ENCODE measurements at regions not wholly inside any gene's neighbourhood (a gene's known extent, or its start where the extent isn't known, plus 50 kb on each side); places are given as distances from the start of the nearest gene placed in this dataset.

DNA sequence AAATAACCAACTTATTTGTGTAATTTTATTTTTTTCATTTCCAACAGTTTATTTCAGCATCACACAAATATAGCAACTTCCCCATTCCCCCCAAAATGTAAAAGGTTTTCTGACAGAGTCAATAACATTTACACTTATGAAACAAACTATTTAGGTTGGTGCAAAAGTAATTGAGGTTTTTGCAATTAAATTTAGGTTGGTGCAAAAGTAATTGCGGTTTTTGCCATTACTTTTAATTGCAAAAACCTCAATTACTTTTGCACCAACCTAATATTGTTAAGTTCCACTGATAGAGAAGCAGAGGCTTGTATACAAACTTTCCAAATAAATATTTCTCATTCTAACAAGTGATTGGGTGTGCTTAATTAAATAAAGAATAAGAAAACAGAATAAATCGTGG lies 270.9 kb upstream of the DUSP10 start:
- no peak overlapping the region for H3K27ac ChIP-seq (ENCODE audit: low read depth, low read length)
- H3K4me2 ChIP-seq (ENCODE audit: low read length), result no peak overlapping the region
- H3K36me3 ChIP-seq (ENCODE audit: control insufficient read depth in 1 of 2, insufficient read depth in 2 of 2, low read length in 2 of 2), result no peaks in the 10 kb centered on the region
- intact Hi-C loops (cut with micrococcal nuclease), result no loop called here
- no peak overlapping the region for H3K4me3 ChIP-seq (replicated peaks in 1 of 2; ENCODE audit: low read depth in 1 of 2, low read length in 2 of 2)
- no peaks in the 10 kb centered on the region for H3K4me1 ChIP-seq (ENCODE audit: control insufficient read depth in 1 of 2, insufficient read depth in 2 of 2, low read length in 2 of 2)
- no peaks in the 10 kb centered on the region for H4K20me1 ChIP-seq (ENCODE audit: insufficient read depth)
- no peaks in the 10 kb centered on the region for H3K27me3 ChIP-seq (ENCODE audit: insufficient read depth, low read length)
- H3K9me3 ChIP-seq (ENCODE audit: control insufficient read depth in 1 of 2, insufficient read depth in 1 of 2, low read depth in 1 of 2, low read length in 2 of 2), result no peaks in the 10 kb centered on the region
- no peaks in the 10 kb centered on the region for H3K79me2 ChIP-seq (ENCODE audit: insufficient read depth, low read length)
- TF ChIP-seq ELF1 (IDR thresholded peaks at IDR 0.05; ENCODE audit: borderline replicate concordance, low read depth) (no peak), SP1 (IDR thresholded peaks at IDR 0.05; ENCODE audit: low read depth) (no peak)
- no TSS peak for BruUV-seq (replicated peaks)
- H3K9me2 ChIP-seq (ENCODE audit: insufficient read depth), result no peaks in the 10 kb centered on the region
- ChIA-PET POLR2A (no interaction called here), CTCF (no interaction called here), RAD21 (ENCODE audit: low non-redundant PET in 1 of 2, low total read pairs in 2 of 2, uncharacterized antibody in 2 of 2, unreplicated experiment in 2 of 2) (no interaction called here)
- no peak overlapping the region for H3K9ac ChIP-seq (ENCODE audit: low read length)
- no peak overlapping the region for H2AFZ ChIP-seq (ENCODE audit: low read depth, low read length, poor library complexity, severe bottlenecking)
- no peak for ATAC-seq
- DNase-seq (ENCODE audit: low read depth, low spot score), result no peak

GRCh38 chr1:222010306-222010705 lies 268.4 kb upstream of the DUSP10 start:
- RAD21 ChIA-PET (ENCODE audit: low non-redundant PET in 1 of 2, low total read pairs in 2 of 2, uncharacterized antibody in 2 of 2, unreplicated experiment in 2 of 2), result no interaction called here
- ATAC-seq (no peak), DNase-seq (ENCODE audit: low read depth, low spot score) (no peak)
- CTCF ChIA-PET, result no interaction called here
- Histone ChIP-seq H3K36me3 (ENCODE audit: control insufficient read depth in 1 of 2, insufficient read depth in 2 of 2, low read length in 2 of 2) (no peaks in the 10 kb centered on the region), H3K9me2 (ENCODE audit: insufficient read depth) (no peaks in the 10 kb centered on the region), H3K4me3 (replicated peaks in 1 of 2; ENCODE audit: low read depth in 1 of 2, low read length in 2 of 2) (no peak overlapping the region), H4K20me1 (ENCODE audit: insufficient read depth) (no peaks in the 10 kb centered on the region), H3K4me1 (ENCODE audit: control insufficient read depth in 1 of 2, insufficient read depth in 2 of 2, low read length in 2 of 2) (no peaks in the 10 kb centered on the region), H3K79me2 (ENCODE audit: insufficient read depth, low read length) (no peaks in the 10 kb centered on the region), H3K27ac (ENCODE audit: low read depth, low read length) (no peak overlapping the region), H2AFZ (ENCODE audit: low read depth, low read length, poor library complexity, severe bottlenecking) (no peak overlapping the region), H3K27me3 (ENCODE audit: insufficient read depth, low read length) (no peaks in the 10 kb centered on the region), H3K4me2 (ENCODE audit: low read length) (no peak overlapping the region), H3K9me3 (ENCODE audit: control insufficient read depth in 1 of 2, insufficient read depth in 1 of 2, low read depth in 1 of 2, low read length in 2 of 2) (no peaks in the 10 kb centered on the region), H3K9ac (ENCODE audit: low read length) (no peak overlapping the region)
- intact Hi-C loops (cut with micrococcal nuclease), result no loop called here
- TF ChIP-seq CBX3 (IDR thresholded peaks at IDR 0.05; ENCODE audit: low read depth), result no peak
- TF ChIP-seq EZH2phosphoT487 (IDR thresholded peaks at IDR 0.05; ENCODE audit: borderline replicate concordance), result no peak
- no peak for TF ChIP-seq FOSL1 (IDR thresholded peaks at IDR 0.05; ENCODE audit: low read depth)
- TF ChIP-seq RAD21 (IDR thresholded peaks at IDR 0.05; ENCODE audit: low read depth), result no peak
- TF ChIP-seq SIN3A (IDR thresholded peaks at IDR 0.05; ENCODE audit: low read depth), result no peak
- no peak for TF ChIP-seq SP1 (IDR thresholded peaks at IDR 0.05; ENCODE audit: low read depth)
- BruUV-seq (replicated peaks), result no TSS peak
- POLR2A ChIA-PET, result no interaction called here

Data from HCT116 (cell line).